Aorta (tissue), 5 donors: ENCODE measurements at regions not wholly inside any gene's neighbourhood (a gene's known extent, or its start where the extent isn't known, plus 50 kb on each side); places are given as distances from the start of the nearest gene placed in this dataset.
A peak's percentile ranks its signal among the peaks of the same experiment; 100 is the strongest.
"Not testable (repeated sequence)": the region's sequence is repeated elsewhere in the genome, so short reads cannot be mapped to it uniquely, and the experiment has no call there.

Experiments used
- ATAC-seq: fragments of 200-7000 bp; cut with Tn5 transposase; one replicate; pipeline ENCODE4 v1.9.1; 2022; ENCODE audit warnings: moderate library complexity; ENCODE audit not compliant: low FRiP score
- DNase-seq, 2 donors: peaks; one replicate each; pipeline ENCODE4 v3.0.0-alpha.2; 2020
- H3K27ac ChIP-seq, 2 donors: one replicate each; pipeline ENCODE4 v1.5.1; 2013; ENCODE audit warnings: low read length in 2 of 2, mild to moderate bottlenecking in 2 of 2, moderate library complexity in 2 of 2, control low read depth in 1 of 2, inconsistent platforms in 1 of 2, low read depth in 1 of 2
- H3K27me3 ChIP-seq, 2 donors: one replicate each; pipeline ENCODE4 v1.6.1; 2013; ENCODE audit warnings: control low read depth in 1 of 2, low read length in 1 of 2, mild to moderate bottlenecking in 1 of 2, moderate library complexity in 1 of 2; ENCODE audit not compliant: insufficient read depth in 2 of 2, control insufficient read depth in 1 of 2
- H3K36me3 ChIP-seq, 2 donors: one replicate each; pipeline ENCODE4 v1.6.1; 2013; ENCODE audit warnings: control low read depth in 1 of 2, low read length in 1 of 2, mild to moderate bottlenecking in 1 of 2; ENCODE audit not compliant: insufficient read depth in 2 of 2, control insufficient read depth in 1 of 2
- H3K4me1 ChIP-seq, 2 donors: one replicate each; pipeline ENCODE4 v1.6.1; 2013; ENCODE audit warnings: low read length in 2 of 2, control low read depth in 1 of 2, mild to moderate bottlenecking in 1 of 2, moderate library complexity in 1 of 2; ENCODE audit not compliant: insufficient read depth in 2 of 2, control insufficient read depth in 1 of 2
- H3K4me3 ChIP-seq, 2 donors: one replicate each; pipeline ENCODE4 v1.5.1; 2013; ENCODE audit warnings: low read length in 2 of 2, control low read depth in 1 of 2, mild to moderate bottlenecking in 1 of 2
- H3K9me3 ChIP-seq: one replicate; pipeline ENCODE4 v1.6.1; 2013; ENCODE audit warnings: mild to moderate bottlenecking, low read length; ENCODE audit not compliant: control insufficient read depth
- WGBS, 2 donors: extraction: QIAGEN DNeasy Blood & Tissue Kit; methylation state at CpG; one replicate each; pipeline ENCODE4 v1.1.7; 2013; 5-methylcytosine and 5-hydroxymethylcytosine counted together
- intact Hi-C, 2 donors: fragments of 100-400 bp; cut with DNase I; formaldehyde crosslinking; loops; one replicate each; pipeline versions ENCODE4 v1.14.2 to v1.15.0; 2022
- donor health status: healthy with polysubstance abuse.
- donor health status: Bipolar disorder and iron deficiency.
- donor health status: DM: no; HTN: no; CAD: no.
- donor health status: DM: no; HTN: no; CAD: no.
- donor health status: DM: yes; HTN: yes; CAD: no.

- no peak overlapping the region for H3K4me3 ChIP-seq
- no peaks in the 10 kb centered on the region for H3K27me3 ChIP-seq
- DNase-seq (no peak), ATAC-seq (no peak)
- H3K27ac ChIP-seq = no peak overlapping the region
- WGBS, 2 donors = 65 to 80% methylated on average over 3 of the region's 3 CpGs
- H3K4me1 ChIP-seq = no peaks in the 10 kb centered on the region
- H3K9me3 ChIP-seq = peaks cover 2% of the 10 kb centered on the region
- H3K36me3 ChIP-seq = no peaks in the 10 kb centered on the region
- intact Hi-C loops = no loop called here
Measured at GRCh38 chr10:55800602-55801352, 560.3 kb downstream of the ZWINT start.

- 58 to 75% methylated on average over 3 of the region's 3 CpGs for WGBS, 2 donors
- Histone ChIP-seq H3K27me3 (no peaks in the 10 kb centered on the region), H3K27ac (no peak overlapping the region), H3K9me3 (no peaks in the 10 kb centered on the region), H3K36me3 (no peaks in the 10 kb centered on the region), H3K4me3 (no peak overlapping the region), H3K4me1 (no peaks in the 10 kb centered on the region)
- intact Hi-C loops = no loop called here
- ATAC-seq (no peak), DNase-seq (no peak)
Measured at GRCh38 chr10:55793024-55793423, 568.0 kb downstream of the ZWINT start.

- H3K36me3 ChIP-seq, H3K9me3 ChIP-seq, ATAC-seq, DNase-seq, H3K4me3 ChIP-seq, H3K27me3 ChIP-seq, intact Hi-C loops, H3K27ac ChIP-seq, H3K4me1 ChIP-seq: not testable (repeated sequence)
- 26 to 35% methylated on average over 1 of the region's 1 CpG for WGBS, 2 donors
Measured at GRCh38 chr10:55790276-55790675, 570.8 kb downstream of the ZWINT start.

- intact Hi-C loops = no loop called here
- Histone ChIP-seq H3K27me3 (no peaks in the 10 kb centered on the region), H3K9me3 (no peaks in the 10 kb centered on the region), H3K27ac (no peak overlapping the region), H3K4me1 (no peaks in the 10 kb centered on the region), H3K36me3 (no peaks in the 10 kb centered on the region), H3K4me3 (no peak overlapping the region)
- DNase-seq = no peak
- ATAC-seq = no peak
- WGBS, 2 donors = 66 to 73% methylated on average over 3 of the region's 3 CpGs
Measured at GRCh38 chr10:55786461-55787050, 574.5 kb downstream of the ZWINT start.

GRCh38 chr10:55782181-55782580 lies 578.9 kb downstream of the ZWINT start:
- 85 to 90% methylated on average over 4 of the region's 4 CpGs for WGBS, 2 donors

GRCh38 chr10:55766212-55766611 lies 594.8 kb downstream of the ZWINT start:
- intact Hi-C loops = no loop called here
- H3K4me3 ChIP-seq = no peak overlapping the region
- DNase-seq = no peak
- no peaks in the 10 kb centered on the region for H3K4me1 ChIP-seq
- no peaks in the 10 kb centered on the region for H3K36me3 ChIP-seq
- no peaks in the 10 kb centered on the region for H3K27me3 ChIP-seq
- WGBS, 2 donors = 20 to 21% methylated on average over 1 of the region's 1 CpG
- H3K9me3 ChIP-seq = no peaks in the 10 kb centered on the region
- no peak for ATAC-seq
- no peak overlapping the region for H3K27ac ChIP-seq

More at GRCh38 chr10:55782181-55782580, 578.9 kb downstream of the ZWINT start:
- Histone ChIP-seq H3K27me3 (no peaks in the 10 kb centered on the region), H3K4me1 (no peaks in the 10 kb centered on the region), H3K9me3 (no peaks in the 10 kb centered on the region), H3K27ac (no peak overlapping the region), H3K4me3 (no peak overlapping the region), H3K36me3 (no peaks in the 10 kb centered on the region)
- no peak for ATAC-seq
- intact Hi-C loops = no loop called here
- peak in 1 of 2 donors; percentile 25 for DNase-seq

GRCh38 chr10:55750458-55750857 lies 610.6 kb downstream of the ZWINT start:
- intact Hi-C loops = no loop called here
- Histone ChIP-seq H3K27me3 (no peaks in the 10 kb centered on the region), H3K27ac (no peak overlapping the region), H3K36me3 (no peaks in the 10 kb centered on the region), H3K9me3 (no peaks in the 10 kb centered on the region), H3K4me1 (no peaks in the 10 kb centered on the region), H3K4me3 (no peak overlapping the region)
- ATAC-seq (no peak), DNase-seq (no peak)
- 17 to 28% methylated on average over 2 of the region's 2 CpGs for WGBS, 2 donors

- Histone ChIP-seq H3K36me3 (no peaks in the 10 kb centered on the region), H3K9me3 (no peaks in the 10 kb centered on the region)
- intact Hi-C loops = no loop called here
Measured at GRCh38 chr10:55747244-55747643, 613.8 kb downstream of the ZWINT start.

GRCh38 chr10:55746002-55746401 lies 615.1 kb downstream of the ZWINT start:
- Histone ChIP-seq H3K4me1 (no peaks in the 10 kb centered on the region), H3K9me3 (no peaks in the 10 kb centered on the region), H3K27me3 (no peaks in the 10 kb centered on the region), H3K4me3 (no peak overlapping the region), H3K27ac (no peak overlapping the region), H3K36me3 (no peaks in the 10 kb centered on the region)
- 8 to 15% methylated on average over 1 of the region's 1 CpG for WGBS, 2 donors
- intact Hi-C loops = no loop called here
- DNase-seq (no peak), ATAC-seq (no peak)

More at GRCh38 chr10:55747244-55747643, 613.8 kb downstream of the ZWINT start:
- no peaks in the 10 kb centered on the region for H3K27me3 ChIP-seq
- no peaks in the 10 kb centered on the region for H3K4me1 ChIP-seq
- 26 to 43% methylated on average over 3 of the region's 3 CpGs for WGBS, 2 donors
- H3K27ac ChIP-seq = no peak overlapping the region
- DNase-seq (no peak), ATAC-seq (no peak)
- no peak overlapping the region for H3K4me3 ChIP-seq
